GM12878 (cell line): ENCODE measurements at regions not wholly inside any gene's neighbourhood (a gene's known extent, or its start where the extent isn't known, plus 50 kb on each side); places are given as distances from the start of the nearest gene placed in this dataset.

Source experiments
- CTCF ChIP-seq, 3 experiments: IDR thresholded peaks in 2 of 3; conservative IDR thresholded peaks in 1 of 3; 2 replicates each; pipeline ENCODE4 v1.5.1; 2011; ENCODE audit warnings: low read depth in 3 of 3, low read length in 3 of 3, mild to moderate bottlenecking in 3 of 3, control low read depth in 2 of 3, moderate library complexity in 2 of 3, inconsistent platforms in 1 of 3, mixed read lengths in 1 of 3; ENCODE audit not compliant: control insufficient read depth in 2 of 3, insufficient read depth in 1 of 3; ENCODE audit errors: extremely low read depth in 1 of 3
- GABPA ChIP-seq: IDR thresholded peaks from 2 replicates; pipeline ENCODE4 v1.6.1; 2014; ENCODE audit warnings: antibody characterized with exemption, low read depth, mild to moderate bottlenecking, inconsistent platforms

- TF ChIP-seq CTCF (IDR thresholded peaks at IDR 0.05 in 2 of 3, conservative IDR thresholded peaks at IDR 0.05 in 1 of 3; ENCODE audit: control insufficient read depth in 2 of 3, extremely low read depth in 1 of 3, insufficient read depth in 1 of 3, low read depth in 3 of 3, low read length in 3 of 3), result no peak
- no peak for TF ChIP-seq GABPA
These were observed 207.7 kb downstream of the SLC6A15 start for GRCh38 chr12:84704856-84705255.
